Neural progenitor cell (in vitro differentiated cells): ENCODE measurements at regions not wholly inside any gene's neighbourhood (a gene's known extent, or its start where the extent isn't known, plus 50 kb on each side); places are given as distances from the start of the nearest gene placed in this dataset.

Experiments
- DNase-seq: peaks from one replicate; pipeline ENCODE4 v3.0.0-alpha.2; 2016; ENCODE audit warnings: low spot score
- H2AFZ ChIP-seq: fragments of 200-600 bp; sonication (generic); replicated peaks from 2 replicates; pipeline ENCODE4 v1.6.1; 2016; ENCODE audit warnings: antibody characterized with exemption
- H3F3A ChIP-seq: fragments of 200-600 bp; sonication (generic); 2 replicates; pipeline ENCODE4 v1.6.1; 2016; ENCODE audit warnings: antibody characterized with exemption, low read depth
- H3K27ac ChIP-seq: fragments of 200-600 bp; sonication (generic); 2 replicates; pipeline ENCODE4 v1.5.1; 2016; ENCODE audit warnings: mild to moderate bottlenecking
- H3K27me3 ChIP-seq: fragments of 200-600 bp; sonication (generic); 2 replicates; pipeline ENCODE4 v1.6.1; 2016; ENCODE audit warnings: mild to moderate bottlenecking, moderate library complexity
- H3K36me3 ChIP-seq: fragments of 200-600 bp; sonication (generic); 2 replicates; pipeline ENCODE4 v1.5.1; 2016
- H3K4me1 ChIP-seq: fragments of 200-600 bp; sonication (generic); 2 replicates; pipeline ENCODE4 v1.6.1; 2016; ENCODE audit warnings: mixed run types
- H3K4me2 ChIP-seq: fragments of 200-600 bp; sonication (generic); 2 replicates; pipeline ENCODE4 v1.6.1; 2016
- H3K4me3 ChIP-seq: fragments of 200-600 bp; sonication (generic); 2 replicates; pipeline ENCODE4 v1.5.1; 2016
- H3K79me2 ChIP-seq: fragments of 200-600 bp; sonication (generic); 2 replicates; pipeline ENCODE4 v1.6.1; 2016; ENCODE audit warnings: low read depth
- H3K9ac ChIP-seq: fragments of 200-600 bp; sonication (generic); 2 replicates; pipeline ENCODE4 v1.6.1; 2016
- H3K9me3 ChIP-seq: fragments of 200-600 bp; sonication (generic); 2 replicates; pipeline ENCODE4 v1.5.1; 2016; ENCODE audit warnings: low read depth
- H4K20me1 ChIP-seq: fragments of 200-600 bp; sonication (generic); 2 replicates; pipeline ENCODE4 v1.6.1; 2016; ENCODE audit warnings: low read depth
- H3K27ac Mint-ChIP-seq: 3 replicates; pipeline ENCODE4 v1.8.0; 2021; ENCODE audit warnings: mixed read lengths
- H3K27me3 Mint-ChIP-seq: 2 replicates; pipeline ENCODE4 v1.8.0; 2022; ENCODE audit warnings: low read depth, mild to moderate bottlenecking, inconsistent platforms, moderate library complexity, mixed read lengths; ENCODE audit not compliant: insufficient read depth
- H3K36me3 Mint-ChIP-seq: 3 replicates; pipeline ENCODE4 v1.8.0; 2021; ENCODE audit warnings: mixed read lengths
- H3K4me1 Mint-ChIP-seq: 3 replicates; pipeline ENCODE4 v1.8.0; 2021; ENCODE audit warnings: mixed read lengths
- H3K4me3 Mint-ChIP-seq: 3 replicates; pipeline ENCODE4 v1.8.0; 2021; ENCODE audit warnings: mild to moderate bottlenecking, moderate library complexity, mixed read lengths
- H3K9me3 Mint-ChIP-seq: 3 replicates; pipeline ENCODE4 v1.8.0; 2020; ENCODE audit warnings: mixed read lengths
- EZH2 ChIP-seq: fragments of 200-600 bp; sonication (generic); IDR thresholded peaks from 2 replicates; pipeline ENCODE4 v1.6.1; 2017; ENCODE audit warnings: antibody characterized with exemption, mild to moderate bottlenecking, moderate library complexity
- EZH2phosphoT487 ChIP-seq: fragments of 200-600 bp; sonication (generic); IDR thresholded peaks from 2 replicates; pipeline ENCODE4 v1.6.1; 2017; ENCODE audit warnings: antibody characterized with exemption
- TF ChIP-seq, protein P1 (sequence below): fragments of 200-600 bp; sonication (generic); IDR thresholded peaks from 2 replicates; pipeline ENCODE4 v1.5.1; 2017; ENCODE audit warnings: antibody characterized with exemption, mild to moderate bottlenecking

DNA sequence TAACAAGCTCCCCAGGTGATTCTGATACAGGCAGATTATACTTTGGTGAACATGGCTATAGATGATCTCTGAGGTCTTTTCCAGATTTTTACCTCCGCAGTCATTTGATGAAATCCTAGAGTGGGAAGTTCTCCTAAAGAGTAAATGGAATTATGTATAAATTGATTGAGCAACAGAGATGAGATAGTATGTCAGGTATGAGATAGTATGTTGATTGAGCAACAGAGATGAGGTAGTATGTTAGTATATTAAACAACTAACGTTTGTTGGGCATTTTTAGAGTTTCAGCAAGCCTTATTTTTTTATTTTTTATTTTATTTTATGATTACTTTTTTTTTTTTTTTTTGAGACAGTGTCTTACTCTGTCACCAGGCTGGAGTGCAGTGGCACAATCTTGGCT is 265.0 kb upstream of the SOX2 start:
- H3K4me3 ChIP-seq: no peak overlapping the region

DNA sequence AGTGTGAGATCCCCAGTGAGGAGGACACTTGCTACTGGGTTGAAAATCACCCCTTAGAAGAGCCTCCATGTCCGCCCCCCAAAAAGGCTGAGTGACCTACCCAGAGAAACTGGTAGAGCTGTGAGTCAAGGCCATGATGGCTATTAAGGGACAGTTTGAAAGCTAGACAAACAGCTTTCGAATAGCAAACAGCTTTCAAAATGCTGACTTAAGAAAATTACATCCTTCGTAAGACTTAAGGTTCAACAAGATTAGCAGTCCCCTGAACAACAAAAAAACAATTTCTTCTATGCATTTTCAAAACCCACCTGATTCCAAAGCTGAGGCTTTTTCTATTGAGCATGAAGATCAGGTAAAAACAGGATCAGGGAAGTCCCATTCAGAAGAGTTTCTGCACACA is 269.7 kb upstream of the SOX2 start:
- H3K9ac ChIP-seq: no peak overlapping the region
- H3K4me3 ChIP-seq: no peak overlapping the region
- H3K9me3 ChIP-seq: no peaks in the 10 kb centered on the region
- H3K36me3 ChIP-seq: no peaks in the 10 kb centered on the region
- H3K27ac ChIP-seq: no peak overlapping the region
- Mint-ChIP-seq H3K27me3 (no peaks in the 10 kb centered on the region), H3K27ac (no peak overlapping the region), H3K4me1 (peaks cover 8% of the 10 kb centered on the region), H3K4me3 (no peak overlapping the region), H3K9me3 (peaks cover 2% of the 10 kb centered on the region), H3K36me3 (no peaks in the 10 kb centered on the region)
- H3K79me2 ChIP-seq: no peaks in the 10 kb centered on the region
- DNase-seq: no peak
- TF ChIP-seq EZH2phosphoT487 (no peak), EZH2 (no peak)
- TF ChIP-seq, protein P1, sequence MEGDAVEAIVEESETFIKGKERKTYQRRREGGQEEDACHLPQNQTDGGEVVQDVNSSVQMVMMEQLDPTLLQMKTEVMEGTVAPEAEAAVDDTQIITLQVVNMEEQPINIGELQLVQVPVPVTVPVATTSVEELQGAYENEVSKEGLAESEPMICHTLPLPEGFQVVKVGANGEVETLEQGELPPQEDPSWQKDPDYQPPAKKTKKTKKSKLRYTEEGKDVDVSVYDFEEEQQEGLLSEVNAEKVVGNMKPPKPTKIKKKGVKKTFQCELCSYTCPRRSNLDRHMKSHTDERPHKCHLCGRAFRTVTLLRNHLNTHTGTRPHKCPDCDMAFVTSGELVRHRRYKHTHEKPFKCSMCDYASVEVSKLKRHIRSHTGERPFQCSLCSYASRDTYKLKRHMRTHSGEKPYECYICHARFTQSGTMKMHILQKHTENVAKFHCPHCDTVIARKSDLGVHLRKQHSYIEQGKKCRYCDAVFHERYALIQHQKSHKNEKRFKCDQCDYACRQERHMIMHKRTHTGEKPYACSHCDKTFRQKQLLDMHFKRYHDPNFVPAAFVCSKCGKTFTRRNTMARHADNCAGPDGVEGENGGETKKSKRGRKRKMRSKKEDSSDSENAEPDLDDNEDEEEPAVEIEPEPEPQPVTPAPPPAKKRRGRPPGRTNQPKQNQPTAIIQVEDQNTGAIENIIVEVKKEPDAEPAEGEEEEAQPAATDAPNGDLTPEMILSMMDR: no peak
- no peaks in the 10 kb centered on the region for H3F3A ChIP-seq
- no peaks in the 10 kb centered on the region for H3K27me3 ChIP-seq
- no peak overlapping the region for H2AFZ ChIP-seq
- no peaks in the 10 kb centered on the region for H4K20me1 ChIP-seq
- peaks cover 5% of the 10 kb centered on the region for H3K4me1 ChIP-seq
- H3K4me2 ChIP-seq: no peak overlapping the region

More for the DNA sequence above, 265.0 kb upstream of the SOX2 start:
- Mint-ChIP-seq H3K27me3 (no peaks in the 10 kb centered on the region), H3K4me1 (peaks cover 4% of the 10 kb centered on the region), H3K9me3 (peaks cover 6% of the 10 kb centered on the region), H3K36me3 (no peaks in the 10 kb centered on the region), H3K4me3 (no peak overlapping the region), H3K27ac (no peak overlapping the region)
- H2AFZ ChIP-seq: no peak overlapping the region
- TF ChIP-seq EZH2 (no peak), EZH2phosphoT487 (no peak)
- TF ChIP-seq, protein P1: no peak
- H3K9ac ChIP-seq: no peak overlapping the region
- no peaks in the 10 kb centered on the region for H3K36me3 ChIP-seq
- H3K79me2 ChIP-seq: no peaks in the 10 kb centered on the region
- H3F3A ChIP-seq: no peaks in the 10 kb centered on the region
- no peak overlapping the region for H3K4me2 ChIP-seq
- H4K20me1 ChIP-seq: no peaks in the 10 kb centered on the region
- H3K27ac ChIP-seq: no peak overlapping the region
- peaks cover 5% of the 10 kb centered on the region for H3K4me1 ChIP-seq
- H3K27me3 ChIP-seq: no peaks in the 10 kb centered on the region
- DNase-seq: no peak
- no peaks in the 10 kb centered on the region for H3K9me3 ChIP-seq

DNA sequence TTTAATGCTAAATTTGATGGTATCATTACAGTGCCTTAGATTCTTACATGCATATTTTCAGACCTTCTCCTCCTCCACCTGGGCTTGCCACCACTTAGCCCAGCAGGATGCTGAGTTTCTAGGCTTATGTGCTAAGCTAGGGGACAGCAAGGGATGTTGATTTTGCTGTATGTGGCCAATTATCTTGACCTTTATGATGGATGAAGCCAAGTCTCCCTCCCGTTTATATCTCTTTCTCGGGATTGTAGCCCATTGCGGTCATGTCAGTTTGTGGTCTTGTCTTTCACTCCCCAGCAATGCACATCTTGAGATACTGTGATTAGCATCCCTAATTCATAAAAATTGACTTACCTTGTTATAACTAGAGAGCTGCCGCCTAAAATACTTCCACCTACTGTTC is 278.7 kb upstream of the SOX2 start:
- no peaks in the 10 kb centered on the region for H3K36me3 Mint-ChIP-seq
- TF ChIP-seq, protein P1: no peak
- TF ChIP-seq EZH2phosphoT487: no peak
- TF ChIP-seq EZH2: no peak

More for the DNA sequence above, 278.7 kb upstream of the SOX2 start:
- H3K9me3 ChIP-seq: no peaks in the 10 kb centered on the region
- no peak overlapping the region for H3K4me3 ChIP-seq
- peaks cover 3% of the 10 kb centered on the region for H3K4me1 ChIP-seq
- H3F3A ChIP-seq: peaks cover 6% of the 10 kb centered on the region
- H3K27ac ChIP-seq: no peak overlapping the region
- no peaks in the 10 kb centered on the region for H3K27me3 ChIP-seq
- no peak overlapping the region for H2AFZ ChIP-seq
- peaks cover 14% of the 10 kb centered on the region for H3K4me1 Mint-ChIP-seq
- no peak overlapping the region for H3K4me3 Mint-ChIP-seq
- H3K27me3 Mint-ChIP-seq: no peaks in the 10 kb centered on the region
- no peak for DNase-seq
- no peaks in the 10 kb centered on the region for H3K9me3 Mint-ChIP-seq
- H3K79me2 ChIP-seq: no peaks in the 10 kb centered on the region
- H3K9ac ChIP-seq: no peak overlapping the region
- H3K36me3 ChIP-seq: no peaks in the 10 kb centered on the region
- no peak overlapping the region for H3K27ac Mint-ChIP-seq
- no peak overlapping the region for H3K4me2 ChIP-seq
- no peaks in the 10 kb centered on the region for H4K20me1 ChIP-seq
